H1 (cell line): ENCODE measurements at regions not wholly inside any gene's neighbourhood (a gene's known extent, or its start where the extent isn't known, plus 50 kb on each side); places are given as distances from the start of the nearest gene placed in this dataset.

Experiments
- CTCF ChIA-PET: fragments of 300-600 bp; sonication (Branson Sonifier 250); formaldehyde crosslinking; loops from one replicate; lab custom pipeline; 2021; ENCODE audit not compliant: partially characterized antibody; lab: Charles Lee
- POLR2A ChIA-PET: fragments of 300-600 bp; sonication (Branson Sonifier 250); formaldehyde crosslinking; loops from one replicate; lab custom pipeline; 2021; ENCODE audit warnings: inconsistent platforms; ENCODE audit not compliant: partially characterized antibody; lab: Charles Lee
- DNase-seq, 2 experiments: peaks; one replicate each; pipeline versions ENCODE4 v3.0.0 to v3.0.0-alpha.2; 2010 to 2022; ENCODE audit warnings: low spot score in 2 of 2, low read depth in 1 of 2, mixed read lengths in 1 of 2
- FAIRE-seq: peaks from 2 replicates; lab custom pipeline; 2011; peaks lifted over from hg19 to GRCh38; lab: Jason Lieb, UNC
- H2AFZ ChIP-seq: 2 replicates; pipeline ENCODE4 v1.8.1; 2012; ENCODE audit warnings: low read length, inconsistent platforms
- H2AK5ac ChIP-seq: 2 replicates; pipeline ENCODE4 v1.6.1; 2013; ENCODE audit warnings: low read depth, low read length
- H2BK120ac ChIP-seq: replicated peaks from 2 replicates; pipeline ENCODE3; 2013; ENCODE audit warnings: low read depth, low read length, inconsistent platforms
- H2BK12ac ChIP-seq: 2 replicates; pipeline ENCODE4 v1.6.1; 2013; ENCODE audit warnings: low read depth, low read length
- H2BK15ac ChIP-seq: 2 replicates; pipeline ENCODE4 v1.6.1; 2013; ENCODE audit warnings: low read length
- H2BK20ac ChIP-seq: 2 replicates; pipeline ENCODE4 v1.6.1; 2013; ENCODE audit warnings: low read length
- H2BK5ac ChIP-seq: 2 replicates; pipeline ENCODE4 v1.6.1; 2013; ENCODE audit warnings: low read depth, low read length
- H3K14ac ChIP-seq: 2 replicates; pipeline ENCODE4 v1.6.1; 2013; ENCODE audit warnings: inconsistent platforms; ENCODE audit not compliant: insufficient read length
- H3K18ac ChIP-seq: 2 replicates; pipeline ENCODE4 v1.6.1; 2013; ENCODE audit warnings: low read length; ENCODE audit errors: extremely low read depth
- H3K23ac ChIP-seq: 2 replicates; pipeline ENCODE4 v1.6.1; 2013; ENCODE audit warnings: inconsistent platforms; ENCODE audit not compliant: insufficient read length
- H3K23me2 ChIP-seq: 2 replicates; pipeline ENCODE4 v1.6.1; 2013; ENCODE audit warnings: low read depth, low read length
- H3K27ac ChIP-seq: 2 replicates; pipeline ENCODE4 v1.6.1; 2011; ENCODE audit warnings: low read depth, low read length, inconsistent platforms
- H3K27me3 ChIP-seq, 4 experiments: replicated peaks in 1 of 4; 1 replicate in 1 of 4; 2 replicates in 3 of 4; pipeline versions ENCODE4 v1.6.1 to v1.8.1; 2011 to 2013; ENCODE audit warnings: low read length in 3 of 4, mild to moderate bottlenecking in 3 of 4, inconsistent platforms in 2 of 4, mixed read lengths in 2 of 4, moderate library complexity in 1 of 4; ENCODE audit not compliant: control insufficient read depth in 3 of 4, insufficient read depth in 3 of 4; ENCODE audit errors: extremely low read depth in 1 of 4
- H3K36me3 ChIP-seq, 4 experiments: 2 replicates each; pipeline versions ENCODE4 v1.6.1 to v1.8.1; 2011 to 2013; ENCODE audit warnings: mild to moderate bottlenecking in 4 of 4, low read length in 3 of 4, moderate library complexity in 2 of 4, control low read depth in 1 of 4, inconsistent platforms in 1 of 4; ENCODE audit not compliant: insufficient read depth in 4 of 4, control insufficient read depth in 2 of 4
- H3K4ac ChIP-seq: replicated peaks from 2 replicates; pipeline ENCODE3; 2013; ENCODE audit warnings: low read length, low read depth, mixed read lengths, inconsistent platforms; ENCODE audit not compliant: insufficient read length
- H3K4me1 ChIP-seq, 4 experiments: replicated peaks in 1 of 4; 1 replicate in 1 of 4; 2 replicates in 3 of 4; pipeline versions ENCODE4 v1.6.1 to v1.8.1; 2011 to 2013; ENCODE audit warnings: low read length in 3 of 4, inconsistent platforms in 2 of 4, mixed read lengths in 1 of 4; ENCODE audit not compliant: insufficient read depth in 4 of 4, control insufficient read depth in 3 of 4
- H3K4me2 ChIP-seq, 2 experiments: 2 replicates each; pipeline versions ENCODE4 v1.6.1 to v1.8.1; 2011 to 2013; ENCODE audit warnings: low read depth in 2 of 2, low read length in 2 of 2, control low read depth in 1 of 2, inconsistent platforms in 1 of 2, mild to moderate bottlenecking in 1 of 2; ENCODE audit not compliant: insufficient read depth in 1 of 2
- H3K4me3 ChIP-seq, 4 experiments: fragments of 200-600, 300-600 bp in 1 of 4; sonication (generic), shearing (Covaris generic), sonication (Bioruptor Twin) in 1 of 4; 2 replicates each; pipeline versions ENCODE4 v1.5.1 to v1.8.1; 2011 to 2016; ENCODE audit warnings: low read length in 4 of 4, low read depth in 3 of 4, control low read depth in 2 of 4, inconsistent platforms in 2 of 4, mild to moderate bottlenecking in 2 of 4, mixed read lengths in 1 of 4, moderate library complexity in 1 of 4; ENCODE audit not compliant: insufficient read depth in 2 of 4; ENCODE audit errors: extremely low read depth in 1 of 4
- H3K56ac ChIP-seq: replicated peaks from 2 replicates; pipeline ENCODE3; 2013; ENCODE audit warnings: low read depth, mild to moderate bottlenecking, mixed read lengths, low read length, inconsistent platforms; ENCODE audit not compliant: insufficient read length
- H3K79me1 ChIP-seq: 2 replicates; pipeline ENCODE4 v1.6.1; 2013; ENCODE audit warnings: low read depth, low read length, control low read depth
- H3K79me2 ChIP-seq, 2 experiments: 2 replicates each; pipeline versions ENCODE4 v1.6.1 to v1.8.1; 2012 to 2013; ENCODE audit warnings: low read length in 2 of 2, mild to moderate bottlenecking in 2 of 2, inconsistent platforms in 1 of 2; ENCODE audit not compliant: insufficient read depth in 2 of 2, control insufficient read depth in 1 of 2
- H3K9ac ChIP-seq, 4 experiments: replicated peaks in 1 of 4; 1 replicate in 1 of 4; 2 replicates in 3 of 4; pipeline versions ENCODE4 v1.6.1 to v1.8.1; 2011 to 2013; ENCODE audit warnings: low read depth in 3 of 4, low read length in 3 of 4, control low read depth in 2 of 4, mild to moderate bottlenecking in 2 of 4, moderate library complexity in 2 of 4, inconsistent platforms in 1 of 4; ENCODE audit errors: extremely low read depth in 1 of 4
- H3K9me3 ChIP-seq, 2 experiments: 2 replicates each; pipeline versions ENCODE4 v1.6.1 to v1.8.1; 2012 to 2013; ENCODE audit warnings: mild to moderate bottlenecking in 2 of 2, moderate library complexity in 2 of 2, control low read depth in 1 of 2, inconsistent platforms in 1 of 2, low read depth in 1 of 2, low read length in 1 of 2, mixed read lengths in 1 of 2; ENCODE audit not compliant: insufficient read depth in 2 of 2
- H4K20me1 ChIP-seq, 2 experiments: replicated peaks in 1 of 2; 2 replicates each; pipeline versions ENCODE3 to v1.8.1; 2011 to 2013; ENCODE audit warnings: inconsistent platforms in 2 of 2, low read length in 2 of 2, mild to moderate bottlenecking in 1 of 2; ENCODE audit not compliant: insufficient read depth in 2 of 2, control insufficient read depth in 1 of 2
- H4K5ac ChIP-seq: 2 replicates; pipeline ENCODE4 v1.6.1; 2013; ENCODE audit warnings: low read length, low read depth, mixed read lengths, inconsistent platforms; ENCODE audit not compliant: insufficient read length
- H4K8ac ChIP-seq: 2 replicates; pipeline ENCODE4 v1.8.0; 2013; ENCODE audit warnings: mild to moderate bottlenecking, moderate library complexity, low read length, inconsistent platforms; ENCODE audit not compliant: insufficient read depth; ENCODE audit errors: extremely low read depth
- H4K91ac ChIP-seq: replicated peaks from 2 replicates; pipeline ENCODE3; 2013; ENCODE audit warnings: low read length, mixed read lengths, inconsistent platforms; ENCODE audit not compliant: insufficient read length
- JUND ChIP-seq: IDR thresholded peaks from 2 replicates; pipeline ENCODE4 v1.6.1; 2011; ENCODE audit warnings: mild to moderate bottlenecking, improper control_type of control experiment, low read length
- KDM5A ChIP-seq: fragments of 200-600 bp; IDR thresholded peaks from 2 replicates; pipeline ENCODE4 v1.7.1; 2012; ENCODE audit warnings: mild to moderate bottlenecking, low read length, inconsistent platforms, mixed read lengths
- MAFK ChIP-seq: IDR thresholded peaks from 2 replicates; pipeline ENCODE4 v1.6.1; 2012; ENCODE audit warnings: low read depth, mild to moderate bottlenecking, improper control_type of control experiment, low read length
- RNF2 ChIP-seq: fragments of 200-900, 300-1000 bp; sonication (generic); IDR thresholded peaks from 2 replicates; pipeline ENCODE4 v1.7.1; 2016; ENCODE audit warnings: borderline replicate concordance, low read depth, mild to moderate bottlenecking, antibody characterized with exemption, low read length; ENCODE audit not compliant: poor library complexity, severe bottlenecking; ENCODE audit errors: missing control alignments
- SIX5 ChIP-seq: IDR thresholded peaks from 2 replicates; pipeline ENCODE4 v1.6.1; 2011; ENCODE audit warnings: mild to moderate bottlenecking, low read depth, low read length
- YY1 ChIP-seq: IDR thresholded peaks from 2 replicates; pipeline ENCODE4 v1.6.1; 2011; ENCODE audit warnings: low read depth, mild to moderate bottlenecking, low read length
- WGBS, 2 experiments: shearing (Covaris generic) in 1 of 2; methylation state at CpG; one replicate each; pipeline versions ENCODE4 v1.1.6 to v1.1.7; 2013 to 2015; ENCODE audit warnings: low lambda C conversion rate in 2 of 2, mixed read lengths in 2 of 2, inconsistent platforms in 1 of 2, low coverage in 1 of 2, missing lambda C conversion rate in 1 of 2; ENCODE audit not compliant: insufficient replicate concordance in 2 of 2, insufficient coverage in 1 of 2, insufficient read length in 1 of 2; ENCODE audit errors: extremely low coverage in 1 of 2, missing lambda C conversion rate in 1 of 2; 5-methylcytosine and 5-hydroxymethylcytosine counted together
- TF ChIP-seq, protein P1 (sequence below): IDR thresholded peaks from 2 replicates; pipeline ENCODE4 v1.6.1; 2011; ENCODE audit warnings: low read depth, mild to moderate bottlenecking, low read length; ENCODE audit not compliant: insufficient read depth

DNA sequence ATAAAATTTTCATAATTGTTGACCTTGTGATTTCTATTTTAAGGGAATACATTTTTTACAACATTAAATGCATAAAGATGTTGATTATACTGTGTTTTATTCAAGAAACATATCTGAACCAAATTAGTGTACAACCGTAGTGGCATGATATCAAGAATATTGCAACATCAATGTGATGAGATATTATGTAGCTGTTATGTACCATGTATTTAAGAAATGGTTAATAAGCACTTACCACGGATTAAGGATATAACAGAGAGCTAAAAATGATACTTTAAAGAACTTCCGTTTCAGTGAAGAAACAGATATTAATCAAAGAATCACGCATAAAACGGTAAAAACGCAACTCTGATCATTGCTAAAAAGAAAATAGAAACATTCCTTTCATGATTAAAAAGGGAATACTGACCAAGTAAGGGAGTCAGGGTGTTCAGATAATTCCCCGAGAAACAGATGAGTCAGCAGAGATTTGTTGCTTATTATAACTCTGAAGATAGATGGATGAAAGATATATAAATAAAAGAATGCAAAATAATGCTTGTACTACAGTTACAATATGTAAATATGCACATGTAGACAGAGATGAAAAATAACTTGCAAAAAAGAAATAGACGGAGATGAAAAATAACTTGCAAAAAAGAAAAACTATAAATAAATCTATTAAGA lies 281.9 kb upstream of the MAF start:
- Histone ChIP-seq H2BK120ac (no peak overlapping the region), H4K20me1 (no peaks in the 10 kb centered on the region), H3K56ac (no peak overlapping the region), H3K4ac (no peak overlapping the region), H3K14ac (no peak overlapping the region), H3K36me3 (no peaks in the 10 kb centered on the region), H2AK5ac (no peak overlapping the region), H2BK15ac (no peak overlapping the region), H4K91ac (no peak overlapping the region), H2BK20ac (no peak overlapping the region), H2AFZ (no peak overlapping the region), H3K27me3 (no peaks in the 10 kb centered on the region), H4K5ac (no peak overlapping the region), H3K27ac (no peak overlapping the region), H3K18ac (no peak overlapping the region), H3K23ac (no peak overlapping the region), H2BK5ac (no peak overlapping the region), H3K79me1 (no peaks in the 10 kb centered on the region), H3K79me2 (no peaks in the 10 kb centered on the region), H3K9me3 (no peaks in the 10 kb centered on the region), H3K9ac (no peak overlapping the region), H3K23me2 (no peaks in the 10 kb centered on the region), H3K4me3 (no peak overlapping the region), H3K4me1 (no peaks in the 10 kb centered on the region), H3K4me2 (no peak overlapping the region), H2BK12ac (no peak overlapping the region), H4K8ac (no peak overlapping the region)
- 85% methylated on average over 8 of the region's 8 CpGs; no CpG with 5 or more reads in 1 of the 2 experiments for WGBS, 2 experiments
- TF ChIP-seq MAFK (peak; percentile 35; the same call in 1 of the 2 replicates), YY1 (no peak), JUND (no peak), SIX5 (no peak), KDM5A (no peak), RNF2 (no peak)
- TF ChIP-seq, protein P1, sequence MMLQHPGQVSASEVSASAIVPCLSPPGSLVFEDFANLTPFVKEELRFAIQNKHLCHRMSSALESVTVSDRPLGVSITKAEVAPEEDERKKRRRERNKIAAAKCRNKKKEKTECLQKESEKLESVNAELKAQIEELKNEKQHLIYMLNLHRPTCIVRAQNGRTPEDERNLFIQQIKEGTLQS = no peak
- DNase-seq (no peak), FAIRE-seq (no peak)
- POLR2A ChIA-PET = interaction anchor here (0.7 kb wide), 1 partner anchor 525 kb away, joined by 6 read pairs; no protein-coding TSS in a partner anchor
- CTCF ChIA-PET = interaction anchor here (0.6 kb wide), 1 partner anchor 383 kb away, joined by 3 read pairs; no protein-coding TSS in a partner anchor
